ENCODE measurements at regions not wholly inside any gene's neighbourhood (a gene's known extent, or its start where the extent isn't known, plus 50 kb on each side); places are given as distances from the start of the nearest gene placed in this dataset.

- TF ChIP-seq TAF1 (IDR thresholded peaks at IDR 0.05; ENCODE audit: low read depth, low read length) (no peak), POLR2AphosphoS5 (IDR thresholded peaks at IDR 0.05; ENCODE audit: low read depth, low read length) (no peak), PAX5 (IDR thresholded peaks at IDR 0.05; ENCODE audit: insufficient read depth, low read length, severe bottlenecking) (no peak)
Observed at GRCh38 chr18:56296381-56296780, 342.0 kb downstream of the TXNL1 start.

All from GM12891 (cell line).